ENCODE measurements at regions not wholly inside any gene's neighbourhood (a gene's known extent, or its start where the extent isn't known, plus 50 kb on each side); places are given as distances from the start of the nearest gene placed in this dataset.

- DNase-seq (ENCODE audit: low read depth): no peak
Observed at GRCh38 chr12:46910830-46911229, 85.0 kb upstream of the SLC38A4 start.

- DNase-seq (ENCODE audit: low read depth): no peak
Observed at GRCh38 chr12:46914336-46914735, 88.5 kb upstream of the SLC38A4 start.

- DNase-seq (ENCODE audit: low read depth): no peak
Observed at GRCh38 chr12:46915082-46915481, 89.3 kb upstream of the SLC38A4 start.

- no peak for DNase-seq (ENCODE audit: low read depth)
Observed at GRCh38 chr12:46915836-46916235, 90.0 kb upstream of the SLC38A4 start.

- no peak for DNase-seq (ENCODE audit: low read depth)
Observed at GRCh38 chr12:46916796-46917419, 91.1 kb upstream of the SLC38A4 start.

GRCh38 chr12:46917821-46918220 is 92.0 kb upstream of the SLC38A4 start:
- no peak for DNase-seq (ENCODE audit: low read depth)

GRCh38 chr12:46918631-46919030 is 92.8 kb upstream of the SLC38A4 start:
- DNase-seq (ENCODE audit: low read depth): no peak

- no peak for DNase-seq (ENCODE audit: low read depth)
Observed at GRCh38 chr12:46919666-46920400, 94.0 kb upstream of the SLC38A4 start.

GRCh38 chr12:46920499-46920898 is 94.7 kb upstream of the SLC38A4 start:
- no peak for DNase-seq (ENCODE audit: low read depth)

- no peak for DNase-seq (ENCODE audit: low read depth)
Observed at GRCh38 chr12:46921048-46921763, 95.4 kb upstream of the SLC38A4 start.

GRCh38 chr12:46921764-46922133 is 96.0 kb upstream of the SLC38A4 start:
- DNase-seq (ENCODE audit: low read depth): no peak

GRCh38 chr12:46926526-46926925 is 100.7 kb upstream of the SLC38A4 start:
- no peak for DNase-seq (ENCODE audit: low read depth)

- DNase-seq (ENCODE audit: low read depth): no peak
Observed at GRCh38 chr12:46930101-46930500, 104.3 kb upstream of the SLC38A4 start.

GRCh38 chr12:46933947-46934346 is 108.2 kb upstream of the SLC38A4 start:
- no peak for DNase-seq (ENCODE audit: low read depth)

- no peak for DNase-seq (ENCODE audit: low read depth)
Observed at GRCh38 chr12:46934374-46935111, 108.7 kb upstream of the SLC38A4 start.

GRCh38 chr12:46935271-46935847 is 109.6 kb upstream of the SLC38A4 start:
- DNase-seq (ENCODE audit: low read depth): no peak

- DNase-seq (ENCODE audit: low read depth): no peak
Observed at GRCh38 chr12:46936042-46936441, 110.2 kb upstream of the SLC38A4 start.

GRCh38 chr12:46938071-46938678 is 112.4 kb upstream of the SLC38A4 start:
- DNase-seq (ENCODE audit: low read depth): no peak

GRCh38 chr12:46941981-46942380 is 116.2 kb upstream of the SLC38A4 start:
- DNase-seq (ENCODE audit: low read depth): no peak

- no peak for DNase-seq (ENCODE audit: low read depth)
Observed at GRCh38 chr12:46942579-46942978, 116.8 kb upstream of the SLC38A4 start.

GRCh38 chr12:46944088-46944487 is 118.3 kb upstream of the SLC38A4 start:
- no peak for DNase-seq (ENCODE audit: low read depth)

GRCh38 chr12:46944771-46945170 is 119.0 kb upstream of the SLC38A4 start:
- no peak for DNase-seq (ENCODE audit: low read depth)
